HL-60 (cell line): ENCODE measurements at regions not wholly inside any gene's neighbourhood (a gene's known extent, or its start where the extent isn't known, plus 50 kb on each side); places are given as distances from the start of the nearest gene placed in this dataset.

Source experiments
- DNase-seq, 2 experiments: peaks; one replicate each; pipeline ENCODE4 v3.0.0-alpha.2; 2010 to 2020; ENCODE audit warnings: low read depth in 1 of 2, low spot score in 1 of 2
- H3K27ac ChIP-seq: fragments of 250-450 bp; sonication (Bioruptor Pico); replicated peaks from 2 replicates; pipeline ENCODE4 v1.5.1; 2020; ENCODE audit warnings: mild to moderate bottlenecking, moderate library complexity
- H3K27me3 ChIP-seq: fragments of 250-450 bp; sonication (Bioruptor Pico); 2 replicates; pipeline ENCODE4 v1.5.1; 2021; ENCODE audit warnings: mild to moderate bottlenecking, moderate library complexity; ENCODE audit not compliant: insufficient read depth, poor library complexity, severe bottlenecking
- H3K4me3 ChIP-seq: replicated peaks from 2 replicates; pipeline ENCODE4 v1.5.1; 2011; ENCODE audit warnings: mild to moderate bottlenecking, control low read depth, low read length; ENCODE audit not compliant: insufficient read depth
- GABPA ChIP-seq: IDR thresholded peaks from 2 replicates; pipeline ENCODE4 v1.6.1; 2012; ENCODE audit warnings: low read depth
- POLR2AphosphoS5 ChIP-seq: IDR thresholded peaks from 2 replicates; pipeline ENCODE4 v1.6.1; 2012; ENCODE audit warnings: low read depth
- REST ChIP-seq: IDR thresholded peaks from 2 replicates; pipeline ENCODE4 v1.6.1; 2012; ENCODE audit warnings: low read depth; ENCODE audit not compliant: insufficient replicate concordance
- SPI1 ChIP-seq: IDR thresholded peaks from 2 replicates; pipeline ENCODE4 v1.6.1; 2012; ENCODE audit warnings: low read depth, mild to moderate bottlenecking, borderline replicate concordance
- TF ChIP-seq, protein P1 (sequence below): IDR thresholded peaks from one replicate; pipeline ENCODE4 v1.5.1; 2011; ENCODE audit warnings: low read length, control low read depth, inconsistent platforms; ENCODE audit not compliant: insufficient read depth

- TF ChIP-seq SPI1: no peak
- TF ChIP-seq POLR2AphosphoS5: no peak
- TF ChIP-seq, protein P1, sequence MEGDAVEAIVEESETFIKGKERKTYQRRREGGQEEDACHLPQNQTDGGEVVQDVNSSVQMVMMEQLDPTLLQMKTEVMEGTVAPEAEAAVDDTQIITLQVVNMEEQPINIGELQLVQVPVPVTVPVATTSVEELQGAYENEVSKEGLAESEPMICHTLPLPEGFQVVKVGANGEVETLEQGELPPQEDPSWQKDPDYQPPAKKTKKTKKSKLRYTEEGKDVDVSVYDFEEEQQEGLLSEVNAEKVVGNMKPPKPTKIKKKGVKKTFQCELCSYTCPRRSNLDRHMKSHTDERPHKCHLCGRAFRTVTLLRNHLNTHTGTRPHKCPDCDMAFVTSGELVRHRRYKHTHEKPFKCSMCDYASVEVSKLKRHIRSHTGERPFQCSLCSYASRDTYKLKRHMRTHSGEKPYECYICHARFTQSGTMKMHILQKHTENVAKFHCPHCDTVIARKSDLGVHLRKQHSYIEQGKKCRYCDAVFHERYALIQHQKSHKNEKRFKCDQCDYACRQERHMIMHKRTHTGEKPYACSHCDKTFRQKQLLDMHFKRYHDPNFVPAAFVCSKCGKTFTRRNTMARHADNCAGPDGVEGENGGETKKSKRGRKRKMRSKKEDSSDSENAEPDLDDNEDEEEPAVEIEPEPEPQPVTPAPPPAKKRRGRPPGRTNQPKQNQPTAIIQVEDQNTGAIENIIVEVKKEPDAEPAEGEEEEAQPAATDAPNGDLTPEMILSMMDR: no peak
- TF ChIP-seq REST: no peak
- no peak for DNase-seq
- no peaks in the 10 kb centered on the region for H3K27me3 ChIP-seq
- no peak overlapping the region for H3K27ac ChIP-seq
- H3K4me3 ChIP-seq: no peak overlapping the region
Observed at GRCh38 chr2:17232776-17233556, 285.3 kb downstream of the RAD51AP2 start.

- DNase-seq: no peak
- H3K27ac ChIP-seq: no peak overlapping the region
- TF ChIP-seq POLR2AphosphoS5: no peak
- no peak for TF ChIP-seq GABPA
- TF ChIP-seq SPI1: no peak
- TF ChIP-seq REST: no peak
- TF ChIP-seq, protein P1: no peak
- no peak overlapping the region for H3K4me3 ChIP-seq
- H3K27me3 ChIP-seq: no peaks in the 10 kb centered on the region
Observed at GRCh38 chr2:17231394-17231965, 286.8 kb downstream of the RAD51AP2 start.

GRCh38 chr2:17229414-17229813 is 288.8 kb downstream of the RAD51AP2 start:
- no peak overlapping the region for H3K27ac ChIP-seq
- TF ChIP-seq GABPA (no peak), SPI1 (no peak), POLR2AphosphoS5 (no peak), REST (no peak)
- TF ChIP-seq, protein P1: no peak
- H3K27me3 ChIP-seq: no peaks in the 10 kb centered on the region
- H3K4me3 ChIP-seq: no peak overlapping the region
- DNase-seq: no peak
